H9 (cell line): ENCODE measurements at regions not wholly inside any gene's neighbourhood (a gene's known extent, or its start where the extent isn't known, plus 50 kb on each side); places are given as distances from the start of the nearest gene placed in this dataset.

ENCODE experiments used
- DNase-seq: peaks from one replicate; pipeline ENCODE4 v3.0.0-alpha.2; 2017
- H2AFZ ChIP-seq: one replicate; pipeline ENCODE4 v1.6.1; 2013; ENCODE audit warnings: mild to moderate bottlenecking, low read length, control low read depth, moderate library complexity
- H2AK5ac ChIP-seq: 2 replicates; pipeline ENCODE4 v1.6.1; 2013; ENCODE audit warnings: low read length, control low read depth, mixed read lengths; ENCODE audit not compliant: insufficient read length
- H2BK120ac ChIP-seq: one replicate; pipeline ENCODE4 v1.6.1; 2013; ENCODE audit warnings: low read depth, mild to moderate bottlenecking, low read length, control low read depth, inconsistent platforms; ENCODE audit not compliant: poor library complexity, severe bottlenecking
- H2BK12ac ChIP-seq: 2 replicates; pipeline ENCODE4 v1.6.1; 2013; ENCODE audit warnings: low read length, control low read depth, mixed read lengths, low read depth; ENCODE audit not compliant: insufficient read length
- H2BK15ac ChIP-seq: 2 replicates; pipeline ENCODE4 v1.6.1; 2013; ENCODE audit warnings: low read depth, low read length, control low read depth
- H2BK20ac ChIP-seq: one replicate; pipeline ENCODE4 v1.6.1; 2013; ENCODE audit warnings: low read depth, mild to moderate bottlenecking, low read length, control low read depth, inconsistent platforms; ENCODE audit not compliant: poor library complexity, severe bottlenecking
- H2BK5ac ChIP-seq: 2 replicates; pipeline ENCODE4 v1.6.1; 2013; ENCODE audit warnings: low read length, control low read depth, mixed read lengths; ENCODE audit not compliant: insufficient read length
- H3K14ac ChIP-seq: 2 replicates; pipeline ENCODE4 v1.6.1; 2013; ENCODE audit warnings: low read length, control low read depth; ENCODE audit not compliant: insufficient read depth
- H3K18ac ChIP-seq: 2 replicates; pipeline ENCODE4 v1.6.1; 2013; ENCODE audit warnings: low read depth, mild to moderate bottlenecking, mixed read lengths, low read length, control low read depth; ENCODE audit not compliant: insufficient read length
- H3K23ac ChIP-seq: 2 replicates; pipeline ENCODE4 v1.6.1; 2013; ENCODE audit warnings: low read length, control low read depth, mixed read lengths, low read depth; ENCODE audit not compliant: insufficient read length
- H3K23me2 ChIP-seq: 2 replicates; pipeline ENCODE4 v1.6.1; 2013; ENCODE audit warnings: low read depth, mild to moderate bottlenecking, mixed read lengths, low read length, control low read depth; ENCODE audit not compliant: insufficient read length, poor library complexity, severe bottlenecking
- H3K27ac ChIP-seq: 2 replicates; pipeline ENCODE4 v1.5.1; 2013; ENCODE audit warnings: low read length, control low read depth, mixed read lengths, low read depth; ENCODE audit not compliant: insufficient read length
- H3K27me3 ChIP-seq: 2 replicates; pipeline ENCODE4 v1.6.1; 2013; ENCODE audit warnings: low read length, control low read depth, inconsistent platforms; ENCODE audit not compliant: insufficient read depth
- H3K4ac ChIP-seq: 2 replicates; pipeline ENCODE4 v1.6.1; 2013; ENCODE audit warnings: low read depth, mild to moderate bottlenecking, control low read depth, inconsistent platforms, low read length, moderate library complexity
- H3K4me1 ChIP-seq: 2 replicates; pipeline ENCODE4 v1.6.1; 2013; ENCODE audit warnings: low read length, control low read depth, inconsistent platforms; ENCODE audit not compliant: insufficient read depth
- H3K4me2 ChIP-seq: 2 replicates; pipeline ENCODE4 v1.6.1; 2013; ENCODE audit warnings: low read length, control low read depth, mixed read lengths; ENCODE audit not compliant: insufficient read length, insufficient read depth
- H3K56ac ChIP-seq: 2 replicates; pipeline ENCODE4 v1.6.1; 2013; ENCODE audit warnings: low read depth, mild to moderate bottlenecking, mixed read lengths, low read length, control low read depth; ENCODE audit not compliant: insufficient read length
- H3K79me1 ChIP-seq: 2 replicates; pipeline ENCODE4 v1.6.1; 2013; ENCODE audit warnings: low read depth, mild to moderate bottlenecking, moderate library complexity, low read length, control low read depth, inconsistent platforms; ENCODE audit not compliant: insufficient read depth, poor library complexity, severe bottlenecking
- H3K79me2 ChIP-seq: 2 replicates; pipeline ENCODE4 v1.6.1; 2013; ENCODE audit warnings: low read length, control low read depth, inconsistent platforms; ENCODE audit not compliant: insufficient read depth
- H3K9ac ChIP-seq: 2 replicates; pipeline ENCODE4 v1.6.1; 2013; ENCODE audit warnings: low read length, control low read depth, mixed read lengths; ENCODE audit not compliant: insufficient read length; ENCODE audit errors: extremely low read depth
- H3K9me3 ChIP-seq: one replicate; pipeline ENCODE4 v1.6.1; 2013; ENCODE audit warnings: low read depth, low read length, inconsistent platforms; ENCODE audit not compliant: control insufficient read depth
- H3T11ph ChIP-seq: one replicate; pipeline ENCODE4 v1.6.1; 2013; ENCODE audit warnings: mild to moderate bottlenecking, low read length, control low read depth, inconsistent platforms
- H4K20me1 ChIP-seq: one replicate; pipeline ENCODE4 v1.6.1; 2013; ENCODE audit not compliant: control insufficient read depth, insufficient read length, insufficient read depth
- H4K5ac ChIP-seq: 2 replicates; pipeline ENCODE4 v1.6.1; 2013; ENCODE audit warnings: low read depth, mild to moderate bottlenecking, mixed read lengths, low read length, control low read depth; ENCODE audit not compliant: insufficient read length
- H4K8ac ChIP-seq: replicated peaks from 2 replicates; pipeline ENCODE4 v1.6.1; 2013; ENCODE audit warnings: low read length, control low read depth, mixed read lengths, low read depth; ENCODE audit not compliant: insufficient read length
- H4K91ac ChIP-seq: 2 replicates; pipeline ENCODE4 v1.6.1; 2013; ENCODE audit warnings: low read depth, mild to moderate bottlenecking, moderate library complexity, mixed read lengths, low read length, control low read depth; ENCODE audit not compliant: insufficient read length
- H3K27ac Mint-ChIP-seq, 3 experiments: 2 replicates in 2 of 3; 3 replicates in 1 of 3; pipeline ENCODE4 v1.8.0; 2020 to 2021; ENCODE audit warnings: mixed read lengths in 3 of 3, mild to moderate bottlenecking in 1 of 3, moderate library complexity in 1 of 3
- H3K27me3 Mint-ChIP-seq: 2 replicates; pipeline ENCODE4 v1.8.0; 2021; ENCODE audit warnings: low read depth, mild to moderate bottlenecking, moderate library complexity, mixed read lengths
- H3K36me3 Mint-ChIP-seq, 3 experiments: 2 replicates in 2 of 3; 3 replicates in 1 of 3; pipeline ENCODE4 v1.8.0; 2020 to 2021; ENCODE audit warnings: low read depth in 3 of 3, mixed read lengths in 3 of 3; ENCODE audit not compliant: insufficient read depth in 1 of 3
- H3K4me1 Mint-ChIP-seq, 2 experiments: 2 replicates each; pipeline ENCODE4 v1.8.0; 2020; ENCODE audit warnings: mixed read lengths in 2 of 2
- H3K4me3 Mint-ChIP-seq, 2 experiments: 2 replicates in 1 of 2; 3 replicates in 1 of 2; pipeline ENCODE4 v1.8.0; 2020 to 2021; ENCODE audit warnings: mild to moderate bottlenecking in 2 of 2, mixed read lengths in 2 of 2, moderate library complexity in 1 of 2
- H3K9me3 Mint-ChIP-seq, 2 experiments: 2 replicates in 1 of 2; 3 replicates in 1 of 2; pipeline ENCODE4 v1.8.0; 2020; ENCODE audit warnings: mild to moderate bottlenecking in 2 of 2, mixed read lengths in 2 of 2, moderate library complexity in 1 of 2
- CTCF ChIP-seq: fragments of 200-600 bp; sonication (generic); conservative IDR thresholded peaks from 3 replicates; pipeline ENCODE4 v1.8.0; 2021; ENCODE audit warnings: antibody characterized with exemption, mild to moderate bottlenecking
- WGBS: extraction: QIAGEN DNeasy Blood & Tissue Kit; methylation state at CpG from one replicate; pipeline ENCODE4 v1.1.7; 2013; ENCODE audit warnings: missing lambda C conversion rate, low lambda C conversion rate, mixed read lengths; ENCODE audit not compliant: insufficient read length; ENCODE audit errors: extremely low coverage; 5-methylcytosine and 5-hydroxymethylcytosine counted together

GRCh38 chr9:135373151-135373685 lies 106.4 kb upstream of the PPP1R26 start:
- Histone ChIP-seq H3K14ac (no peak overlapping the region; the same call in 1 of the 2 replicates), H4K5ac (no peak overlapping the region), H4K91ac (no peak overlapping the region), H2AFZ (no peak overlapping the region), H3K4me2 (no peak overlapping the region), H3K56ac (no peak overlapping the region), H2BK12ac (no peak overlapping the region), H4K8ac (no peak overlapping the region), H3K23me2 (no peaks in the 10 kb centered on the region), H2BK15ac (no peak overlapping the region), H3K79me1 (no peaks in the 10 kb centered on the region), H3K27ac (no peak overlapping the region), H3K18ac (no peak overlapping the region), H3K9me3 (no peaks in the 10 kb centered on the region), H3K23ac (no peak overlapping the region), H2BK20ac (no peak overlapping the region), H3K27me3 (no peaks in the 10 kb centered on the region), H2BK5ac (no peak overlapping the region), H3T11ph (no peak overlapping the region), H3K4ac (no peak overlapping the region), H4K20me1 (no peaks in the 10 kb centered on the region), H2AK5ac (no peak overlapping the region), H2BK120ac (no peak overlapping the region), H3K79me2 (no peaks in the 10 kb centered on the region), H3K9ac (no peak overlapping the region), H3K4me1 (peaks cover 2% of the 10 kb centered on the region; the same call in 1 of the 2 replicates)
- no peak overlapping the region; a peak in 1 of 5 replicates for H3K4me3 Mint-ChIP-seq
- H3K27ac Mint-ChIP-seq = no peak overlapping the region; a peak in 2 of 7 replicates
- H3K9me3 Mint-ChIP-seq = peaks cover 0 to 5% of the 10 kb centered on the region in 2 experiments; a peak in 3 of 5 replicates
- DNase-seq = no peak
- no CpG with 5 or more reads among the region's 22 CpGs for WGBS
- no peak for TF ChIP-seq CTCF
- H3K4me1 Mint-ChIP-seq = peaks cover 24 to 26% of the 10 kb centered on the region in 2 experiments
- H3K36me3 Mint-ChIP-seq = peaks cover 0 to 5% (median 4%) of the 10 kb centered on the region in 3 experiments; a peak in 3 of 7 replicates
- H3K27me3 Mint-ChIP-seq = no peaks in the 10 kb centered on the region
